ENCODE measurements at regions not wholly inside any gene's neighbourhood (a gene's known extent, or its start where the extent isn't known, plus 50 kb on each side); places are given as distances from the start of the nearest gene placed in this dataset.

DNA sequence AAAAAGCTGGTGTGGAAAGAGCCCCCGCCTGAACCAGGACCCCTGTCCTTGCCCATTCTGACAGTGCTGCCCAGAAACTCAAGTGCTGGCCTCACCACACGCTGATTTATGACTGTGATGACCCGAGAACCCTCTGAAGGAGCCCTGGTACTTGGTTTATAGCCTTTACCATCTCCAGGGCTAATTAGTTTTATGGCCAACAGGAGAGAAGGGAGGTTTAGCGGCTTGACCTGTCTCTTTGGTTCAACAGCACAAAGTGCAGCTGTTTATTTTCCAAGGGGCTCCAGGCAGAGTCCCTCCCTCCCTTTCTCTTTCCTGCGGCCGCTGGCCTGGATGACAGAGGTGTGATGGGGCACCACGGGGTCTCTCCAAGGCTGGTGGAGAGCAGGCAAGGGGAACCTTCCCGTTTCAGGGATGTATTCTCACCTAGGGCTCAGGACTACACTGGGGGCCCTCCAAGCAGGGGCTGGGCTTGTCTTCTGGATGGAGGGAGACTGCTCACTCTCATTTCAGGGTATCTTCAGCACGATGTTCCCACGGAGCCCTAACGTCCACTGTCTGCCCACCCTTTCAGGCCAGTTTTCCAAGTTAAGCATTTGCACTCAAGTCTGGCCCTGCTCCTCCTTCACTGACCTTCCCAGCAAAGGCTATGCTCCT lies 174.2 kb upstream of the GLI2 start:
- Mint-ChIP-seq H3K9me3 (no peaks in the 10 kb centered on the region), H3K27ac (no peak overlapping the region), H3K4me3 (no peak overlapping the region), H3K36me3 (ENCODE audit: low read depth) (no peaks in the 10 kb centered on the region), H3K4me1 (peaks cover 11% of the 10 kb centered on the region; the same call in 2 of the 3 replicates), H3K27me3 (ENCODE audit: insufficient read depth, low read depth, poor library complexity) (peaks cover 17% of the 10 kb centered on the region)
- Histone ChIP-seq H3K4me1 (ENCODE audit: insufficient read depth) (peaks cover 4% of the 10 kb centered on the region; the same call in 1 of the 2 replicates), H3F3A (replicated peaks; ENCODE audit: low read depth) (no peaks in the 10 kb centered on the region), H4K20me1 (replicated peaks; ENCODE audit: insufficient read depth) (no peaks in the 10 kb centered on the region), H3K9me2 (ENCODE audit: insufficient read depth) (no peaks in the 10 kb centered on the region), H3K36me3 (ENCODE audit: insufficient read depth) (no peaks in the 10 kb centered on the region), H3K27ac (ENCODE audit: low read depth) (no peak overlapping the region), H3K4me3 (no peak overlapping the region), H3K79me2 (replicated peaks; ENCODE audit: insufficient read depth) (no peaks in the 10 kb centered on the region), H3K4me2 (no peak overlapping the region), H3K27me3 (ENCODE audit: insufficient read depth) (no peaks in the 10 kb centered on the region), H2AFZ (no peak overlapping the region)
- TF ChIP-seq POLR2AphosphoS5 (IDR thresholded peaks at IDR 0.05; ENCODE audit: low read depth) (no peak), EZH2 (IDR thresholded peaks at IDR 0.05; ENCODE audit: low read depth, unreplicated experiment) (no peak), STAT1 (IDR thresholded peaks at IDR 0.05; ENCODE audit: unreplicated experiment) (no peak), EZH2phosphoT487 (IDR thresholded peaks at IDR 0.05; ENCODE audit: unreplicated experiment) (no peak), JUNB (IDR thresholded peaks at IDR 0.05; ENCODE audit: unreplicated experiment) (no peak), NANOG (IDR thresholded peaks at IDR 0.05; ENCODE audit: borderline replicate concordance) (no peak), ZNF331 (CRISPR knock-in tag; IDR thresholded peaks at IDR 0.05; ENCODE audit: low read depth) (no peak), ZNF114 (CRISPR knock-in tag; IDR thresholded peaks at IDR 0.05) (no peak), CREB1 (CRISPR knock-in tag; IDR thresholded peaks at IDR 0.05; ENCODE audit: low read depth) (no peak)
- TF ChIP-seq, protein P1, sequence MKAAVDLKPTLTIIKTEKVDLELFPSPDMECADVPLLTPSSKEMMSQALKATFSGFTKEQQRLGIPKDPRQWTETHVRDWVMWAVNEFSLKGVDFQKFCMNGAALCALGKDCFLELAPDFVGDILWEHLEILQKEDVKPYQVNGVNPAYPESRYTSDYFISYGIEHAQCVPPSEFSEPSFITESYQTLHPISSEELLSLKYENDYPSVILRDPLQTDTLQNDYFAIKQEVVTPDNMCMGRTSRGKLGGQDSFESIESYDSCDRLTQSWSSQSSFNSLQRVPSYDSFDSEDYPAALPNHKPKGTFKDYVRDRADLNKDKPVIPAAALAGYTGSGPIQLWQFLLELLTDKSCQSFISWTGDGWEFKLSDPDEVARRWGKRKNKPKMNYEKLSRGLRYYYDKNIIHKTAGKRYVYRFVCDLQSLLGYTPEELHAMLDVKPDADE (IDR thresholded peaks at IDR 0.05), result no peak
- TF ChIP-seq, protein P2, sequence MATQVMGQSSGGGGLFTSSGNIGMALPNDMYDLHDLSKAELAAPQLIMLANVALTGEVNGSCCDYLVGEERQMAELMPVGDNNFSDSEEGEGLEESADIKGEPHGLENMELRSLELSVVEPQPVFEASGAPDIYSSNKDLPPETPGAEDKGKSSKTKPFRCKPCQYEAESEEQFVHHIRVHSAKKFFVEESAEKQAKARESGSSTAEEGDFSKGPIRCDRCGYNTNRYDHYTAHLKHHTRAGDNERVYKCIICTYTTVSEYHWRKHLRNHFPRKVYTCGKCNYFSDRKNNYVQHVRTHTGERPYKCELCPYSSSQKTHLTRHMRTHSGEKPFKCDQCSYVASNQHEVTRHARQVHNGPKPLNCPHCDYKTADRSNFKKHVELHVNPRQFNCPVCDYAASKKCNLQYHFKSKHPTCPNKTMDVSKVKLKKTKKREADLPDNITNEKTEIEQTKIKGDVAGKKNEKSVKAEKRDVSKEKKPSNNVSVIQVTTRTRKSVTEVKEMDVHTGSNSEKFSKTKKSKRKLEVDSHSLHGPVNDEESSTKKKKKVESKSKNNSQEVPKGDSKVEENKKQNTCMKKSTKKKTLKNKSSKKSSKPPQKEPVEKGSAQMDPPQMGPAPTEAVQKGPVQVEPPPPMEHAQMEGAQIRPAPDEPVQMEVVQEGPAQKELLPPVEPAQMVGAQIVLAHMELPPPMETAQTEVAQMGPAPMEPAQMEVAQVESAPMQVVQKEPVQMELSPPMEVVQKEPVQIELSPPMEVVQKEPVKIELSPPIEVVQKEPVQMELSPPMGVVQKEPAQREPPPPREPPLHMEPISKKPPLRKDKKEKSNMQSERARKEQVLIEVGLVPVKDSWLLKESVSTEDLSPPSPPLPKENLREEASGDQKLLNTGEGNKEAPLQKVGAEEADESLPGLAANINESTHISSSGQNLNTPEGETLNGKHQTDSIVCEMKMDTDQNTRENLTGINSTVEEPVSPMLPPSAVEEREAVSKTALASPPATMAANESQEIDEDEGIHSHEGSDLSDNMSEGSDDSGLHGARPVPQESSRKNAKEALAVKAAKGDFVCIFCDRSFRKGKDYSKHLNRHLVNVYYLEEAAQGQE (IDR thresholded peaks at IDR 0.05; ENCODE audit: unreplicated experiment), result no peak
- TF ChIP-seq, protein P3, sequence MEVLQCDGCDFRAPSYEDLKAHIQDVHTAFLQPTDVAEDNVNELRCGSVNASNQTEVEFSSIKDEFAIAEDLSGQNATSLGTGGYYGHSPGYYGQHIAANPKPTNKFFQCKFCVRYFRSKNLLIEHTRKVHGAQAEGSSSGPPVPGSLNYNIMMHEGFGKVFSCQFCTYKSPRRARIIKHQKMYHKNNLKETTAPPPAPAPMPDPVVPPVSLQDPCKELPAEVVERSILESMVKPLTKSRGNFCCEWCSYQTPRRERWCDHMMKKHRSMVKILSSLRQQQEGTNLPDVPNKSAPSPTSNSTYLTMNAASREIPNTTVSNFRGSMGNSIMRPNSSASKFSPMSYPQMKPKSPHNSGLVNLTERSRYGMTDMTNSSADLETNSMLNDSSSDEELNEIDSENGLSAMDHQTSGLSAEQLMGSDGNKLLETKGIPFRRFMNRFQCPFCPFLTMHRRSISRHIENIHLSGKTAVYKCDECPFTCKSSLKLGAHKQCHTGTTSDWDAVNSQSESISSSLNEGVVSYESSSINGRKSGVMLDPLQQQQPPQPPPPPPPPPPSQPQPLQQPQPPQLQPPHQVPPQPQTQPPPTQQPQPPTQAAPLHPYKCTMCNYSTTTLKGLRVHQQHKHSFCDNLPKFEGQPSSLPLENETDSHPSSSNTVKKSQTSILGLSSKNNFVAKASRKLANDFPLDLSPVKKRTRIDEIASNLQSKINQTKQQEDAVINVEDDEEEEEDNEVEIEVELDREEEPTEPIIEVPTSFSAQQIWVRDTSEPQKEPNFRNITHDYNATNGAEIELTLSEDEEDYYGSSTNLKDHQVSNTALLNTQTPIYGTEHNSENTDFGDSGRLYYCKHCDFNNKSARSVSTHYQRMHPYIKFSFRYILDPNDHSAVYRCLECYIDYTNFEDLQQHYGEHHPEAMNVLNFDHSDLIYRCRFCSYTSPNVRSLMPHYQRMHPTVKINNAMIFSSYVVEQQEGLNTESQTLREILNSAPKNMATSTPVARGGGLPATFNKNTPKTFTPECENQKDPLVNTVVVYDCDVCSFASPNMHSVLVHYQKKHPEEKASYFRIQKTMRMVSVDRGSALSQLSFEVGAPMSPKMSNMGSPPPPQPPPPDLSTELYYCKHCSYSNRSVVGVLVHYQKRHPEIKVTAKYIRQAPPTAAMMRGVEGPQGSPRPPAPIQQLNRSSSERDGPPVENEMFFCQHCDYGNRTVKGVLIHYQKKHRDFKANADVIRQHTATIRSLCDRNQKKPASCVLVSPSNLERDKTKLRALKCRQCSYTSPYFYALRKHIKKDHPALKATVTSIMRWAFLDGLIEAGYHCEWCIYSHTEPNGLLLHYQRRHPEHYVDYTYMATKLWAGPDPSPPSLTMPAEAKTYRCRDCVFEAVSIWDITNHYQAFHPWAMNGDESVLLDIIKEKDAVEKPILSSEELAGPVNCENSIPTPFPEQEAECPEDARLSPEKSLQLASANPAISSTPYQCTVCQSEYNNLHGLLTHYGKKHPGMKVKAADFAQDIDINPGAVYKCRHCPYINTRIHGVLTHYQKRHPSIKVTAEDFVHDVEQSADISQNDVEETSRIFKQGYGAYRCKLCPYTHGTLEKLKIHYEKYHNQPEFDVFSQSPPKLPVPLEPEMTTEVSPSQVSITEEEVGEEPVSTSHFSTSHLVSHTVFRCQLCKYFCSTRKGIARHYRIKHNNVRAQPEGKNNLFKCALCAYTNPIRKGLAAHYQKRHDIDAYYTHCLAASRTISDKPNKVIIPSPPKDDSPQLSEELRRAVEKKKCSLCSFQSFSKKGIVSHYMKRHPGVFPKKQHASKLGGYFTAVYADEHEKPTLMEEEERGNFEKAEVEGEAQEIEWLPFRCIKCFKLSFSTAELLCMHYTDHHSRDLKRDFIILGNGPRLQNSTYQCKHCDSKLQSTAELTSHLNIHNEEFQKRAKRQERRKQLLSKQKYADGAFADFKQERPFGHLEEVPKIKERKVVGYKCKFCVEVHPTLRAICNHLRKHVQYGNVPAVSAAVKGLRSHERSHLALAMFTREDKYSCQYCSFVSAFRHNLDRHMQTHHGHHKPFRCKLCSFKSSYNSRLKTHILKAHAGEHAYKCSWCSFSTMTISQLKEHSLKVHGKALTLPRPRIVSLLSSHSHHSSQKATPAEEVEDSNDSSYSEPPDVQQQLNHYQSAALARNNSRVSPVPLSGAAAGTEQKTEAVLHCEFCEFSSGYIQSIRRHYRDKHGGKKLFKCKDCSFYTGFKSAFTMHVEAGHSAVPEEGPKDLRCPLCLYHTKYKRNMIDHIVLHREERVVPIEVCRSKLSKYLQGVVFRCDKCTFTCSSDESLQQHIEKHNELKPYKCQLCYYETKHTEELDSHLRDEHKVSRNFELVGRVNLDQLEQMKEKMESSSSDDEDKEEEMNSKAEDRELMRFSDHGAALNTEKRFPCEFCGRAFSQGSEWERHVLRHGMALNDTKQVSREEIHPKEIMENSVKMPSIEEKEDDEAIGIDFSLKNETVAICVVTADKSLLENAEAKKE (CRISPR knock-in tag; IDR thresholded peaks at IDR 0.05), result no peak
- TF ChIP-seq, protein P4, sequence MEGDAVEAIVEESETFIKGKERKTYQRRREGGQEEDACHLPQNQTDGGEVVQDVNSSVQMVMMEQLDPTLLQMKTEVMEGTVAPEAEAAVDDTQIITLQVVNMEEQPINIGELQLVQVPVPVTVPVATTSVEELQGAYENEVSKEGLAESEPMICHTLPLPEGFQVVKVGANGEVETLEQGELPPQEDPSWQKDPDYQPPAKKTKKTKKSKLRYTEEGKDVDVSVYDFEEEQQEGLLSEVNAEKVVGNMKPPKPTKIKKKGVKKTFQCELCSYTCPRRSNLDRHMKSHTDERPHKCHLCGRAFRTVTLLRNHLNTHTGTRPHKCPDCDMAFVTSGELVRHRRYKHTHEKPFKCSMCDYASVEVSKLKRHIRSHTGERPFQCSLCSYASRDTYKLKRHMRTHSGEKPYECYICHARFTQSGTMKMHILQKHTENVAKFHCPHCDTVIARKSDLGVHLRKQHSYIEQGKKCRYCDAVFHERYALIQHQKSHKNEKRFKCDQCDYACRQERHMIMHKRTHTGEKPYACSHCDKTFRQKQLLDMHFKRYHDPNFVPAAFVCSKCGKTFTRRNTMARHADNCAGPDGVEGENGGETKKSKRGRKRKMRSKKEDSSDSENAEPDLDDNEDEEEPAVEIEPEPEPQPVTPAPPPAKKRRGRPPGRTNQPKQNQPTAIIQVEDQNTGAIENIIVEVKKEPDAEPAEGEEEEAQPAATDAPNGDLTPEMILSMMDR (conservative IDR thresholded peaks at IDR 0.05; ENCODE audit: low read depth in 2 of 2), result no peak
- no peak for DNase-seq (ENCODE audit: low spot score)
- no peak for ATAC-seq
